Ishikawa (cell line): ENCODE measurements at regions not wholly inside any gene's neighbourhood (a gene's known extent, or its start where the extent isn't known, plus 50 kb on each side); places are given as distances from the start of the nearest gene placed in this dataset.

Source experiments
- CEBPB ChIP-seq: IDR thresholded peaks from 2 replicates; pipeline ENCODE4 v1.6.1; 2012
- CREB1 ChIP-seq: IDR thresholded peaks from 2 replicates; pipeline ENCODE4 v1.6.1; 2012; ENCODE audit warnings: low read depth
- EGR1 ChIP-seq: IDR thresholded peaks from 2 replicates; pipeline ENCODE4 v1.6.1; 2012
- EP300 ChIP-seq: IDR thresholded peaks from 2 replicates; pipeline ENCODE4 v1.6.1; 2012; ENCODE audit warnings: borderline replicate concordance
- FOXM1 ChIP-seq: IDR thresholded peaks from 2 replicates; pipeline ENCODE4 v1.6.1; 2012; ENCODE audit warnings: low read depth, borderline replicate concordance
- NFIC ChIP-seq: IDR thresholded peaks from 2 replicates; pipeline ENCODE4 v1.6.1; 2012
- RAD21 ChIP-seq: IDR thresholded peaks from 2 replicates; pipeline ENCODE4 v1.6.1; 2012; ENCODE audit warnings: low read depth
- TAF1 ChIP-seq: IDR thresholded peaks from 2 replicates; pipeline ENCODE4 v1.6.1; 2012; ENCODE audit warnings: low read depth, mild to moderate bottlenecking
- TCF12 ChIP-seq: IDR thresholded peaks from 2 replicates; pipeline ENCODE4 v1.6.1; 2012; ENCODE audit warnings: low read depth
- TEAD4 ChIP-seq: IDR thresholded peaks from 2 replicates; pipeline ENCODE4 v1.6.1; 2012
- YY1 ChIP-seq: IDR thresholded peaks from 2 replicates; pipeline ENCODE4 v1.6.1; 2012; ENCODE audit warnings: low read depth
- ZBTB7A ChIP-seq: IDR thresholded peaks from 2 replicates; pipeline ENCODE4 v1.6.1; 2012; ENCODE audit warnings: low read depth
- TF ChIP-seq, protein P1 (sequence below): IDR thresholded peaks from 2 replicates; pipeline ENCODE4 v1.6.1; 2012
- TF ChIP-seq, protein P2 (sequence below): IDR thresholded peaks from 2 replicates; pipeline ENCODE4 v1.6.1; 2012
- TF ChIP-seq, protein P3 (sequence below): IDR thresholded peaks from 2 replicates; pipeline ENCODE4 v1.6.1; 2012; ENCODE audit warnings: low read depth, mild to moderate bottlenecking

GRCh38 chr12:46533723-46534122 is 161.2 kb upstream of the SLC38A2 start:
- TF ChIP-seq, protein P1, sequence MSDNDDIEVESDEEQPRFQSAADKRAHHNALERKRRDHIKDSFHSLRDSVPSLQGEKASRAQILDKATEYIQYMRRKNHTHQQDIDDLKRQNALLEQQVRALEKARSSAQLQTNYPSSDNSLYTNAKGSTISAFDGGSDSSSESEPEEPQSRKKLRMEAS, result no peak
- TF ChIP-seq, protein P2, sequence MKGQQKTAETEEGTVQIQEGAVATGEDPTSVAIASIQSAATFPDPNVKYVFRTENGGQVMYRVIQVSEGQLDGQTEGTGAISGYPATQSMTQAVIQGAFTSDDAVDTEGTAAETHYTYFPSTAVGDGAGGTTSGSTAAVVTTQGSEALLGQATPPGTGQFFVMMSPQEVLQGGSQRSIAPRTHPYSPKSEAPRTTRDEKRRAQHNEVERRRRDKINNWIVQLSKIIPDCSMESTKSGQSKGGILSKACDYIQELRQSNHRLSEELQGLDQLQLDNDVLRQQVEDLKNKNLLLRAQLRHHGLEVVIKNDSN, result no peak

DNA sequence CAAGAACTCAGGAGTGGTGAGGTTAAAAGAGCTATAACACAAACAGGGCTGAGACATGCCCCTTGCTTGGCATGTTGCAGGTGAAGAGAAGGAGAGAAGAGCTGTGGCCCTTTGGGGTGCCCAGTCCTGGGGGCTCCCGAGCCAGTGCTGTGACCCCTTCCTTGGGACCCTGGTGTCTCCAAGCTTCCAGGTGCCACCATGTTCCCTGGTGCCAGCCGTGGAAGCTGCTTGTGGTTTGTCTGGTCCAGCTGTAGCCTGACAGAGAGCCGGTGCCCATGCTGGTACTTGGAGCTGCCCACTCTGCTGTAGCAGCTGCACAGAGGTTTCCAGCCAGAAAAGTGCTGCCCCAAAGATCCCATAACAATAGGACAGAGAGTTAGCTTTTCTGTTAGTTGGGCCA is 159.2 kb upstream of the SLC38A2 start:
- TF ChIP-seq ZBTB7A, result no peak
- TF ChIP-seq, protein P2, result no peak
- TF ChIP-seq EP300, result no peak
- TF ChIP-seq FOXM1, result no peak
- no peak for TF ChIP-seq TEAD4
- no peak for TF ChIP-seq YY1
- no peak for TF ChIP-seq CEBPB

- no peak for TF ChIP-seq TEAD4
- TF ChIP-seq TAF1, result no peak
Measured at GRCh38 chr12:46531059-46531785, 158.6 kb upstream of the SLC38A2 start.

DNA sequence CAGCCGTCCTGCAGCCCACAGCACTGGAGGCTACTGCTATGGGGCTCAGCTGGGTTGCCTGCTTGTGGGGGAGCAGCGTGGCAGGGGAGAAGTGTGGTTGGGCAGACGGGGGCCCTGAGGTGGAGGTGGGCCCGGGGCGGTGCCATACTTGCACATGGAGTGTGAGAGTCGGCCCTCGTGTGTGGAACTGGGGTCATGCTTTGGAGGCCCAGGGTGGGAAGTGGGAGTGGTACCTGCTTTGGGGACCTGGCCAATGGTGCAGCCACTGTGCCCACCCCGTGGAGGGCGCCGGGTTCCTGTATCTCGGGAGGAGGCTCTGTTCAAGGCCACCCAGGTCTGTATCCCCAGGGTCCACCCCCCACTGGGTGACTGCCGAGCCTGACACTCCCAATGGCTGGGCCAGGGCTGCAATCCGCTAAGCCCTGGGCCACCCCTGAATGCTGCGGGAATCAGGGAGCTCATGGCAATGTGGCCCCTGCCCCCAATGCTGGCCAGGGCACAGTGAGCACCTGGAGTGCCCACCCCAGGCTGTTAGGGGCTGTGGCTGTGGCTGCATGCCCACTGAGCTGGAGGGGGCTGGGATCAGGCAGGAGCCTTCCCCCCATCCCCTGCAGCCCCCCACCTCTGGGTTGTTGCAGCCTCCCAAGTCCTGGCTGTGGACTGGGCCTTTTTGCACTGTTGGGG is 157.9 kb upstream of the SLC38A2 start:
- TF ChIP-seq EGR1, result no peak
- no peak for TF ChIP-seq RAD21
- TF ChIP-seq, protein P1, result no peak
- TF ChIP-seq, protein P3, sequence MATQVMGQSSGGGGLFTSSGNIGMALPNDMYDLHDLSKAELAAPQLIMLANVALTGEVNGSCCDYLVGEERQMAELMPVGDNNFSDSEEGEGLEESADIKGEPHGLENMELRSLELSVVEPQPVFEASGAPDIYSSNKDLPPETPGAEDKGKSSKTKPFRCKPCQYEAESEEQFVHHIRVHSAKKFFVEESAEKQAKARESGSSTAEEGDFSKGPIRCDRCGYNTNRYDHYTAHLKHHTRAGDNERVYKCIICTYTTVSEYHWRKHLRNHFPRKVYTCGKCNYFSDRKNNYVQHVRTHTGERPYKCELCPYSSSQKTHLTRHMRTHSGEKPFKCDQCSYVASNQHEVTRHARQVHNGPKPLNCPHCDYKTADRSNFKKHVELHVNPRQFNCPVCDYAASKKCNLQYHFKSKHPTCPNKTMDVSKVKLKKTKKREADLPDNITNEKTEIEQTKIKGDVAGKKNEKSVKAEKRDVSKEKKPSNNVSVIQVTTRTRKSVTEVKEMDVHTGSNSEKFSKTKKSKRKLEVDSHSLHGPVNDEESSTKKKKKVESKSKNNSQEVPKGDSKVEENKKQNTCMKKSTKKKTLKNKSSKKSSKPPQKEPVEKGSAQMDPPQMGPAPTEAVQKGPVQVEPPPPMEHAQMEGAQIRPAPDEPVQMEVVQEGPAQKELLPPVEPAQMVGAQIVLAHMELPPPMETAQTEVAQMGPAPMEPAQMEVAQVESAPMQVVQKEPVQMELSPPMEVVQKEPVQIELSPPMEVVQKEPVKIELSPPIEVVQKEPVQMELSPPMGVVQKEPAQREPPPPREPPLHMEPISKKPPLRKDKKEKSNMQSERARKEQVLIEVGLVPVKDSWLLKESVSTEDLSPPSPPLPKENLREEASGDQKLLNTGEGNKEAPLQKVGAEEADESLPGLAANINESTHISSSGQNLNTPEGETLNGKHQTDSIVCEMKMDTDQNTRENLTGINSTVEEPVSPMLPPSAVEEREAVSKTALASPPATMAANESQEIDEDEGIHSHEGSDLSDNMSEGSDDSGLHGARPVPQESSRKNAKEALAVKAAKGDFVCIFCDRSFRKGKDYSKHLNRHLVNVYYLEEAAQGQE, result no peak
- TF ChIP-seq CEBPB, result no peak
- no peak for TF ChIP-seq ZBTB7A
- no peak for TF ChIP-seq TEAD4
- TF ChIP-seq CREB1, result no peak
- TF ChIP-seq TAF1, result no peak
- no peak for TF ChIP-seq FOXM1
- TF ChIP-seq YY1, result no peak
- TF ChIP-seq EP300, result no peak
- TF ChIP-seq NFIC, result no peak
- no peak for TF ChIP-seq TCF12
- TF ChIP-seq, protein P2, result no peak

GRCh38 chr12:46526233-46526632 is 153.7 kb upstream of the SLC38A2 start:
- TF ChIP-seq, protein P1, result no peak
- TF ChIP-seq EP300 (no peak), CREB1 (no peak), CEBPB (no peak), RAD21 (no peak), TCF12 (no peak), ZBTB7A (no peak), TAF1 (no peak)

GRCh38 chr12:46524778-46525177 is 152.2 kb upstream of the SLC38A2 start:
- TF ChIP-seq EGR1 (no peak), RAD21 (no peak), CREB1 (no peak), YY1 (no peak), ZBTB7A (no peak), FOXM1 (no peak), CEBPB (no peak), TAF1 (no peak), EP300 (no peak), TCF12 (no peak), NFIC (no peak)
- TF ChIP-seq, protein P3, result no peak
- TF ChIP-seq, protein P1, result no peak
- TF ChIP-seq, protein P2, result no peak
